ENCODE measurements at regions not wholly inside any gene's neighbourhood (a gene's known extent, or its start where the extent isn't known, plus 50 kb on each side); places are given as distances from the start of the nearest gene placed in this dataset.
"Not testable (repeated sequence)": the region's sequence is repeated elsewhere in the genome, so short reads cannot be mapped to it uniquely, and the experiment has no call there.

DNA sequence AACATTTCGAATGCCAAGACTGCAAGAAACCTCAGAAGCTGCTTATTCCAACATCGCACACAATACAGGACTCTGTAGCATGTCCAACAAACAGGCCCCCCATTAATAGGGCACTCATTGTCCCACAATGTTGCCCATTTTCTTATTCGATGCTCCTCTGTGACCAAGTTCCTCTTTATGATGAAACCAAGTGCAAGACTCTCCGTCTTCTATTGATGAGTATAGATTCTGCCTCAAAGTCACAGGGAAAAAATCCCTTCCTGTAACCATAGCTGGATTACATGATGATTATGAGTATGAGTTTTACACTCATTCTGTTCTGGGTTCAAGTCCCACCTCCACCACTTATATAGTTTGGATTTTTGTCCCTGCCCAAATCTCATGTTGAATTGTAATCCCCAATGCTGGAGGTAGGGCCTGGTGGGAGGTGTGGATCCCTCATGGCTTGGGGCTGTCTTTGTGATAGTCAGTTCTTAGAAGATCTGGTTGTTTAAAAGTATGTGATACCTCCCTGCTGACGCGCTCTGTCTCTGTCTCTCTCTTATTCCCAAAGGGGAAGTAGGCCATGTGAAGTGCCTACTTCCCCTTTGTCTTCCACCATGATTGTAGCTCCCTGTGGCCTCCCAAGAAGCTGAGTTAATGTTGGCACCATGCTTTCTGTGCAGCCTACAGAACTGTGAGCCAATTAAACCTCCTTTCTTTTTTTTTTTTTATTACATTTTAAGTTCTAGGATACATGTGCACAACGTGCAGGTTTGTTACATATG, 148.7 kb downstream of the OSR1 start:
- in situ Hi-C loops (cut with HindIII; ENCODE audit: low sequenced_read_pairs), result no loop called here
- no peak for DNase-seq (ENCODE audit: low spot score)

DNA sequence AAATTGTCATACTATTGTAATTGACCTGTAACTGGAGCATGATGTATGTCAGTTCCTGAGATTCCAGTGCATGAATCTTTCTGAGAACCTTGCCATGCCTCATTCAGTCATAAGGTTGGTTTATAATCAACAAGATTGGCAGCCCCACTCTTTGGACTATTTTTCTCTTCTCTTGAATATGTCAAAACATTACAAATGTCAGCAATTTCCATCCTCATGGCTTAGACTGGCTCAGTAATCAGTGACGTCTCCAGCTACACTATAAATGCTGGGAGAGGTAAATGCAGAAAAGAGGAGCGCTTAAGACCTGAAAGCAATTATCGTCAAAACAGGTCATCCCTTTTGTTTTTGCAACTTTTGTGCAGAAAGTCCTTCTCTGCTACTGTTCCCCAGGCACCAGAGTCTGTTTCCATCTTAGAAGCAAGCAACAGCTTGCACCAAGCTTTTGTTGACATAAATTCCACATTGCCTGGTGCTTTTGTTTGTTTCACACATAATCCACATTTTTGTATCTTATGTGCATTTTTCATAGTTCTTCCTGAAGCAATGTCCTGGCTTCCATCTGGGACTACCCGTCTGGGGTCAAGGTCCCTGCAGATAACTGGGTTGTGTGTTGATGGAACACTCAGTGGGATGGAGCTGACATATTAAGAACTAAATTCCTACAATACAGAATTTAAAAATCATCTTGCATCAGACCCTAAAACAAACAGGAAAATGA, 149.8 kb downstream of the OSR1 start:
- DNase-seq (ENCODE audit: low spot score), result no peak

DNA sequence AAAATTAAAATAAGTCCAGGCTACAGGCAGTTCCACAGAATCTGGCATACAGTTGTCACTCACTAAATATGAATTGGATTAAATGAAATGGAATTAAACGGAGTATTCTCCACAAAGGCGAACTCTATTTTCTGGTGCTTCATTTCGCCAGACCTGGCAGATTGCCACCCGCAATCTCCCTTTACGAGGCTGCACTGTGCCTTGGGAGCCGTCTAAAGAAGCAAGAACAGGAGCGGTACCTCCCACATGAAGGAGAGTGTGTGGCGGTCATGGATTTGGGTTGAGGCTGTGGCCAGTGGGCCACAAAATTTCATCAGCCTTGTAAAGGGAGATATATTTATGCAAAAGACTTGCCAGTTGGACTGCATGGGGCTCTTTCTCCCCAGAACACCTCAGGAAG, 151.0 kb downstream of the OSR1 start:
- no peak for DNase-seq (ENCODE audit: low spot score)
- in situ Hi-C loops (cut with HindIII; ENCODE audit: low sequenced_read_pairs), result no loop called here

More for the DNA sequence above, 149.8 kb downstream of the OSR1 start:
- in situ Hi-C loops (cut with HindIII; ENCODE audit: low sequenced_read_pairs), result no loop called here

DNA sequence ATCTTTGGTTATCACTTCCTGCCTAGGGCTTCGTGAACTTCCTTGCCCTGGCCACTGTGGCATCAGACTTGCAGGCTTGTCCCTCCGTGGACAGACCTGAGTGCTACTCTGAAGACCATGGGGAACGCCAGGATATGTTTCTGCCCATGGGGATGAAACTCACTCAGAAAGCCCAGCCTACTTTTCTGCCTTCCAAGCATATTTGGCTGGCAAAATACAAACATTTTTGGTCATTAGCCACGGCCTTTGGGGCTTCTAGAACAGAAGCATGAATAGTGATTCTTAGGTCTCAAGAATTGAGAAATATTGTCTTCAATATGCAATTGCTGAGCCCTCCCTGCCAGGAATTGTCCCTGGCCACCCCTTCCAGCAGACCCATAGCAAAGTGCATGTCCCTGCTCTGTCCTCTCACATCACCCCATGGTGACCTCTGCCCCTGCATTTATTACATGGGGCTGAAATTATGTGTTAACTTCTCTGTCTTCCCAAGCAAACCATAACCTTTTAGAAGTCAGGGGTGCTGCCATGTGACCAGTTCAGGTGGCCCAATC, 152.4 kb downstream of the OSR1 start:
- no peak for DNase-seq (ENCODE audit: low spot score)
- in situ Hi-C loops (cut with HindIII; ENCODE audit: low sequenced_read_pairs), result no loop called here

DNA sequence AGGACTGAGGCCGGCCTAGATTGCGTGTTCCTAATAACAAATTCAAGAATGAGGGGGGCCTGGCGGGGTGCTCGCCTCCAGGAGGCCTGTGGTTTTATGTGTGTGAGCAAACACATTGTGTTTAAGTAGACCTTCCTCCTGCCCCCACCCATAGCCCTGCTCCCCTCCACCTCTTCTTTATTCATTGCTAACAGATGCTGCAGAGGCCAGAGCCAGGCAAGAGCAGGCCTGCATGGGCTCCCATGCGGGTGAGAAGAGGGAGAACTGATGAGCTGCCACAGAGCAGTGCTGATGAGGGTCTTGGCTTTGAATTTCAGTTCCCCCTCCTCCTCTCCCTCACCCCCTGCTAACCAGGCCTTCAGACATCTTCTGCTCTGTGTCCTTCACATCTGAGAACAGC, 154.6 kb downstream of the OSR1 start:
- in situ Hi-C loops (cut with HindIII; ENCODE audit: low sequenced_read_pairs), result no loop called here
- no peak for DNase-seq (ENCODE audit: low spot score)

DNA sequence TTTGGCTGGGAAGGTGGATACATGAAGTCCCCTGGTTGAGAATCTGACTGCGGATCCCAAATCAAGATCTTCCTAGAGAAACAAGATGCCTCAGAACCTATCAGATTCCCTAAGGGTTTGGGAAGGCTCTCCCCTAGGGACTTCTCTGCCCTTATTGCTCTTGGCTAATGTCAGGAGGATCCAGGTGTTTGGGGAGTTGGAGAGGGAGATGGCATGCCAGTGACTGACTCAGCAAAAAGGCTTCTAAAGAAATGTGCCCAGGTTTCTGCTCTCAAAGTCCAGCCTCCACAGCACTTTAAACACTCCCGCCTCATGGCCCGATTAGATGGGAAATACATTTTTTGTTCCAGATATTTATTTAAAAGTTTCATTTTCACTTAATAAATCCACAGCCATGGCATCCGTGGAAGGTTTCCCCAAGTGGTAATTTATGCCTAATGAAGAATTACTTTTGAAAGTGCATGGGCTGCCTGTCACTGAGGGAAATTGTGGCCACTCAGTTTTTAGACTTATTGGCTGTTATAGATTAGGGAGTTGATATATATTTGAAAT, 156.4 kb downstream of the OSR1 start:
- no peak for DNase-seq (ENCODE audit: low spot score)
- in situ Hi-C loops (cut with HindIII; ENCODE audit: low sequenced_read_pairs), result no loop called here

DNA sequence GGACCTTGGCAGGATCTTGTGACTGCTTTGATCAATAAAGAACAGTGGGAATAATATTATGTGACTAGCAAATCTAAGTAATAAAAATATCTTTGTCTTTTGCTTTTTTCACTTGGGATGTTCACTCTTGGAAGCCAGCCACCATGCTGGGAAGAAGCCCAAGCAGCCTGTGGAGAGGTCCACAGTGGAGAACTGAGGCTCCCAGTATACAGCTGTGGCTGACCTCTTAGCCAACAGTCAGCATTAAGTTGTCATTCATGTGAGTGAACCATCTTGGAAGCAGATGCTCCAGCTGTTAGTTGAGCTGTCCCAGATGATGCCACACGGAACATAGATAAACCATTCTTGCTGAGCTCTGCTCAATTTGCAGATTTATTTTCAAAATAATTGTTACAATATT, 160.0 kb downstream of the OSR1 start:
- no peak for DNase-seq (ENCODE audit: low spot score)
- in situ Hi-C loops (cut with HindIII; ENCODE audit: low sequenced_read_pairs), result no loop called here

DNA sequence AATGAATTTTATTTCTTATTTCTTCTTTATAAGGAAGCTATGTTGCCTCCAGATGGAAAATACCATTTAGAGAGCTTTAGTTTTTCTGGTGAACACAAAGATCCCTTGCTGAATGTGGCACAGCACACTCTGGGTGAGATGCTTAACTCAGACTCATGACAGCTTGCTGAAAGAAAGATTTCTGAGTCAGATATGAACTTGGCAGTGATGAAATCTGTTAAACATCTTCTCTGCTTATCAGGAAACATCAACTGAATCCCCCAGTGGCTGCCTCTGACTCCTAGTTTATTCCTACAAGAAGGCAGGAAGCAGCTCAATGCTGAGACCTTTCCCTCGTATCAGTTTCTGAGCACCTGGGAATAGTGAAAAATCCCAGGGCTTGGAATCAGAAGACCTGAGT, 162.8 kb downstream of the OSR1 start:
- DNase-seq (ENCODE audit: low spot score), result no peak
- in situ Hi-C loops (cut with HindIII; ENCODE audit: low sequenced_read_pairs), result no loop called here

DNA sequence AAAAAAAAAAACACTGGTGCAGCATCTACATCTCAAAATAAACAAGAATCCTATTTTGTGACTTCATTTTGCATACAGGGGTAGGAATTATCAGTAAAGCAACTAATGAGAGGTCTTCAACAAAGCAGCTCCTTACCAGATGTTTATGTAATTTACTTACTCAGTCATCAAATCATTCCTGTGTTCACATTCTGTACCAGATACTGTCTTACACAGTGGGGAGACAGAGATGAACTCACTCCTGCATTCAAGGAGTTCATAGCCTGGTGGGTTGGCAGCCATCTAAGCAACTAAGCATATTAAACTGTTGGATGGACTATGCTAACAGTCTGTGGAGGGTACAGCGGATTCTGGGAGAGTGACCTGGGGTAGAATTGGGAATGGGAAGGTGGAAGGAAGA, 169.0 kb downstream of the OSR1 start:
- no peak for DNase-seq (ENCODE audit: low spot score)
- in situ Hi-C loops (cut with HindIII; ENCODE audit: low sequenced_read_pairs), result no loop called here

DNA sequence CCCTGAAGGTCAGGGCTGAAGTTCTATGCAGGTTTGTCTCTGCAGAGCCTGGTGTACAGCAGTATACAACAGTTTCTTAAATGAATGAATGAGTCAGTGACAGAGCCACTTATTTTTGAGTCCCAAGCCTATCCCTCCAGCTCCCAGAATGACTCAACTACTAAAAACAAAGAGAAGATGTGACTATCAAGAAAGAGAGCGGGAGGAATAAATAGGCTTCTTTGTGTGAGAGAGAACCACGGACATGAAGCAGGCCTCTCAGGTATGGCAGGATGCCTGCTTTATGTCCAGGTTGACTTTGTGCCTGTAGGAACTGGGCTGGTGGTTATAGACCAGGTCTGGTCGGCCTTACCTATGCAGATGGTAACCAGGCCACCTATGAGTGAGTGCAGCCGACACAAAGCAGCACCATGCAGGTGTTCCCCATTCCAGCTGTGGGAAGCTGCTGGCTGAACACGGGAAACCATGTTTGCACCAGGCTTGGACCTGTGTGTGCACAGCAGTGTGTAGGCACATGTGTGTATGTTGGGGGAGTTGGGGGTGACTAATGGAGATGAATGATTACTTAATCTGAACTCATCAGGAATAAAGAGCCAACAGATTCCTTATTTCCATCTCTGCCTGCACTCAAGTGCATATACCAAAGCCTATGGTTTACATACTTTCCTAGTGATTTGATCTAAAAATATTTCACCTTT, 171.0 kb downstream of the OSR1 start:
- DNase-seq (ENCODE audit: low spot score), result no peak
- in situ Hi-C loops (cut with HindIII; ENCODE audit: low sequenced_read_pairs), result no loop called here

DNA sequence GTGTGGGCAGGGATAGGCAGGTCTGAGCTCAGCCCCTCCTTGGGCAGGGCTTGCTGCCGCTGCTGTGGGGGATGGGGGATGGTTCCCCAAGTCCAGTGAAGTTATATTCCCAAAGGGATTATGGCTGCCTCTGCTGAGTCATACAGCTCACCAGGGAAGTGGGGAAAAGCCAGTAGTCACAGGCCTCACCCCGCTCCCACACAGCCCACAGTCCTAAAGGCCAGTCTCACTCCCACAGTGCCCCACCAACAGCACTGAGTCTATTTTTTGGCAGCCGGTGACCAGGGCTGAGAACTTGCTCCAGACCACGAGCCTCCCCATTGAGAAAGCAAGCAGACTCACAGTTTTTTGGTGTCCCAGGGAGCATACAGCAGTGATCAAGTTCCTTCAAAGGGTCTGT, 173.3 kb downstream of the OSR1 start:
- in situ Hi-C loops (cut with HindIII; ENCODE audit: low sequenced_read_pairs), result no loop called here
- DNase-seq (ENCODE audit: low spot score), result no peak

DNA sequence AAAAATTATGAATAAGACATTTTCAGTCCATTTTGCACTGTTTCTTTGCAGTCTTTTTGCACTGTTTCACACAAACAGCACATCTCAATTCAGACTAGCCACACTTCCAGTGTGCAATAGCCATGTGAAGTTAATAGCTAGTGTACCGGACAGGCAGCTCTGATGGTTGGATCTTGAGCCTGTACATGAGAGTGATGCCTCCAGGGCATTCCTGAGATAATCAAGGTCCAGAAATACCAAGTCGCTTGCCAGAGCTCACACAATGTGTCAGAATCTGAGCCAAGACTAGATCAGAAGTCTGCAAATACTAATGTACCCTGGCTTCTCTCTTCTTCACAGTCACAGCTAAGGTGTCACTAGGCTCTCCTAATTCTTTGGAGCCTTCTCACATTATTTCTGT, 180.2 kb downstream of the OSR1 start:
- in situ Hi-C loops (cut with HindIII; ENCODE audit: low sequenced_read_pairs), result no loop called here
- DNase-seq (ENCODE audit: low spot score), result peak; percentile 20

DNA sequence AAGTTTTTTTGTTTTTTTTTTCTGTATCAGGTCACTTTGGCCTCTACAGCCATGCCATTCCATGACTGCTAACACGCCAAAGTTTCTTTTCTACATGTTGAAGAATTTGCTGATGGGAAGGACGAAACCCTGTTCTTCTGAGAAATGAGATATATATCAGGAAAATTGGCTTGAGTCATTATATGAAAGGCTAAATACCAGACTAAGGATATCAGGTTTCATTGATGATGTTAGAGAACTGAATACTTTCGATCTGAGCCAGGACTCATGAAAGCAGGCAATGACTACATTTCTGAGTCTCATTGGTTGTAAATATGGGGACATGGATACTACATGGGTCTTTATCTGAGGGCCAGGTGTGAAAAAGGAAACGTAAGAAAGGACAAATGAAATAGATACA, 181.4 kb downstream of the OSR1 start:
- in situ Hi-C loops (cut with HindIII; ENCODE audit: low sequenced_read_pairs), result no loop called here
- DNase-seq (ENCODE audit: low spot score), result no peak

DNA sequence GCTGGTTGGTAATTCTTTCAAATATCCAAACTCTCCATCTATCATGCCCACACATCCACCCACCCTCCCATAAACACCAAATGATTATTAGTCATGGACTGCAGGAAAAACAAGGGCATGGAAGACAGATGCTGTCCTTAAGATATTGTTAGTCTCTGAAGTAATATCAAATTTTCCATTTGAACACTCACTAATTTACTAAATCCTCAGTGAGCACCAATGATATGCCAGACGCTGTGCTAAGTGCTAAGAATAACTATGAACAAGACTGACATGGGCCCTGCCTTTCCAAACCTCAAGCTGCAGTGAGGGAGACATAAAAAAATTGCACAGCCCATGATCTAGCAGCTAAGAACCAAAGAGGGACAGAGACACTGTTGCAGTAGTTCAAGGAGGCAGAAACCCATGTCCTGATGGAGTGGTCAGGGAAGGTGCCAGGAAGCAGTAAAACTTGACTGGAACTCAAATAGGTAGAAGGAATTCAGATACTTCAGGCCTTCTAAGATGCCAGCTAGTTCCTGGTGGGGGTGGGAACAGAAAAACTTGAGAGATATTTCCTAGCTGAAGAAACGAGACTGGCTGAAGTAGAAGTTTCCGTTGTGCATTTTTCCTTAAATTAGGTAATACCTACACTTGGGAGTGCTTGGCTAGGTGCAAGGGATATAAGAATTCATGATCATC, 182.1 kb downstream of the OSR1 start:
- in situ Hi-C loops (cut with HindIII; ENCODE audit: low sequenced_read_pairs), result no loop called here
- no peak for DNase-seq (ENCODE audit: low spot score)

DNA sequence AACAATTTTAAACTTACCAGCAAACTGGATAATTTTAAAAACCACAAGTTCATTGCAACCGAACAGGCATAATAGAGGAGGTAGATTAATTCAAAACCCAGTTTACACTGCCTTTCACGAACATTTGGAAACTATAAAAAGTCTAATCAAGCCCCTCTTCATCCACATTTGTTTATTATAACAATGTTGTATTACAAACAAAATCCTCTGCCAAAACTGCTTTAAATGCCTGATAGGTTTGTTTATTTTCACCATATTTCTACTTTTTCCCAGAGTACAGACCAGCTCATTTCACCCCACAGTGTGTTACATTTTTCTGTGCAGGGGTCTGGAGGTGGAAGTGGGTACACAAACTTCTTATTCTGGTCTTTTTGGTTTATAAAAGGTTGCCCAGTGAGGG, 184.2 kb downstream of the OSR1 start:
- in situ Hi-C loops (cut with HindIII; ENCODE audit: low sequenced_read_pairs), result no loop called here
- DNase-seq (ENCODE audit: low spot score), result no peak

DNA sequence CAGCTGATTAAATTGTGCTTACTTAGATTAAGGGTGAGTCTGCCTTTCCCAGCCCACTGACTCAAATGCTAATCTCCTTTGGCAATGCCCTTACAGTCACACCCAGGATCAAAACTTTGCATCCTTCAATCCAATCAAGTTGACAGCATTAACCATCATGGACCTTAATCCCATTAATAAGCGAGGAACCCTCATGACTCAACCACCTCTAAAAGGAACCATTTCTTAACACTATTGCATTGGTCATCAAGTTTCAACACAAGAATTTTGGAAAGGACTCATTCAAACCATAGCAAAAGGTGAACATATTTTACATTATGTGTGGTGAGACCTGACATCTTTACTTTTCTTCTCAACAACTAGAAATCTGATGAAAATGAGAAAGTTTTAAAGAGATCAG, 187.0 kb downstream of the OSR1 start:
- in situ Hi-C loops (cut with HindIII; ENCODE audit: low sequenced_read_pairs), result no loop called here
- no peak for DNase-seq (ENCODE audit: low spot score)

DNA sequence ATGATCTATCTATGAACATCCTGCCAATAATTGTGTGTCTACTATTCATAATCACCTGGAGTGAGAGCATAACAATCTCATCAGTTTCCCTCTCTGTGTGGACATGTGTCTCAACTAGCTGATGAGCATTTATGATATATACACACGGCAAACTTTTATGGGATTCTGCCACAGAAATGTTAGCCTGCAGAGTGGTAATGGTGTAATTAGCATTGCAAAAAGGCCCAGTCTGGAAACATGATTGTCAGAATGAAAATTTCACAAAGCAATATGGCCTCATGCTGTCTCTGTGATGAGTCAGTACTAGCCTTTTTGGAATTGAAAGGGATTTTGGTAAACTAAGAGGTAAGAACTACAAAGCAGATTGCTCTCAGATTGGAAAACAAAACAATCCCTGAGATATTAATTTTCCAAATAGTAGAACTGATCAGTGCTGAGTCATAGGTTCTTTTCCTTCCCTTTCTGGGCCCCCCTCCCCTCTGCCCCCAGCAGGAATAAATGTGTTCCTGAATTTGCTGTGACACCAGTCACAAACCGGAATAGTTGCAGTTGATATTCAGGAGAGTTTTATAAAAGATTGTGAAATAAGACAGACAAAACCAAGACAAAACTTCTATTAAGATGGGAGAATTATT, 189.2 kb downstream of the OSR1 start:
- in situ Hi-C loops (cut with HindIII; ENCODE audit: low sequenced_read_pairs), result no loop called here
- no peak for DNase-seq (ENCODE audit: low spot score)

DNA sequence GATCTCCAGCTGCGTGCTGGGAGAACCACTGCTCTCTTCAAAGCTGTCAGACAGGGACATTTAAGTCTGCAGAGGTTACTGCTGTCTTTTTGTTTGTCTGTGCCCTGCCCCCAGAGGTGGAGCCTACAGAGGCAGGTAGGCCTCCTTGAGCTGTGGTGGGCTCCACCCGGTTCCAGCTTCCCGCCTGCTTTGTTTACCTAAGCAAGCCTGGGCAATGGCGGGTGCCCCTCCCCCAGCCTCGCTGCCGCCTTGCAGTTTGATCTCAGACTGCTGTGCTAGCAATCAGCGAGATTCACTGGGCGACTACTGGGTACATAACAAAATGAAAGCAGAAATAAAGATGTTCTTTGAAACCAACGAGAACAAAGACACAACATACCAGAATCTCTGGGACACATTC, 194.3 kb downstream of the OSR1 start:
- in situ Hi-C loops (cut with HindIII; ENCODE audit: low sequenced_read_pairs); DNase-seq (ENCODE audit: low spot score): not testable (repeated sequence)

DNA sequence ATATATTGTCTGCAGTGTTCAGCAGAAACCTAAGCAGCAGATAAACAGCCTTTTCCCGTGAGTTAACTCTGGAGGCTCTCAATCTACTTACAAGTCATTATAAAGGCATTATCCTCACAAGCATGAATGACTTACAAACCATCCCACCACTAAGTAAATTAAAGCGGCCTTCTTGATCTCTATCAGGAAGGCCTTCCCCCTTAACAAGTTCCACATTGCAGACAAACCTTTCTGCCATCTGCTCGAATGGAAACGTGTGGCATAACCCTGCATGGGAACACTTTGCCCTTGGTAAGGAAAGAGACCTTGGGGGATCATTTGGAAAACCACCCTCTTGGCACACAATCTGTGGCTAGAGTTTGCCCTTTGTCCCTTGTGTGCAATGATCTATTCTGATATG, 199.5 kb downstream of the OSR1 start:
- DNase-seq (ENCODE audit: low spot score), result no peak
- in situ Hi-C loops (cut with HindIII; ENCODE audit: low sequenced_read_pairs), result no loop called here
